ENCODE measurements at regions not wholly inside any gene's neighbourhood (a gene's known extent, or its start where the extent isn't known, plus 50 kb on each side); places are given as distances from the start of the nearest gene placed in this dataset.

DNA sequence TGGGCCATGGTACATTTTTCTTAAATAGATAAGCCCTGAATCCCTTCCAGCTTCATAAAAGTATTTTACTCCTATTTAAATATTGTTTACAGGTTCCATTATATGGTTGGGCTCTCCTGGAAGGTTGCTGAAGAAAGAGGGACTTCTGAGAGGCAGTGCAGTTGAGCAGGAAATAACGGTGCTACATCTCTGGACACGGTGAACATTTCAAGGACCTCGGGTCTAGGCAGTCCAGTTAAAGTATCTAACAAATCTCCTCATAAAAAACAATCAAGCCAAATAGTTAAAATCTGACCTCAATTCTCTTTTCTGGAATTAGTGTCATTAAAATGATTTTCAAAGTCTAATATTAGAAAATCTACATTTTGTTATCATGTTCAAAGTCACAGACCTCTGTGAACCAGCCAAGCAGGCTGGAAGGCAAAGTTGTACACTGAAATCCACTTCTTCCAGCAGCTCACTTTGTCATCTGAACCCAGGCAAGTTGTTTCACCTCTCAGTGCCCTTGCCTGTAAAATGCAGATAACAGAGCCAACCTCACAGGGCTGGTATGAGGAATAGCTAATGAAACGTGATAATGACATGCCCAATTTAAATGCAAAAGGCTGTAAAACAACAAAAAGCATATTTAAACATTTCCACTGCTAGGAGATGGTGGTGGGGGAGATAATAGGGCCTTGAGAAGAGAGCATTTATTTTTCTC is 267.0 kb upstream of the KLF3 start:
- ChIA-PET POLR2A (ENCODE audit: partially characterized antibody) (no interaction called here), CTCF (ENCODE audit: partially characterized antibody) (interaction anchor here (0.9 kb wide), 1 partner anchor 78 kb away, joined by 8 read pairs; no protein-coding TSS in a partner anchor)
- no peak overlapping the region for H2BK12ac ChIP-seq (ENCODE audit: low read depth, low read length)
- no peak overlapping the region for H3K4me2 ChIP-seq (ENCODE audit: insufficient read depth in 1 of 2, low read depth in 2 of 2, low read length in 2 of 2)
- no peak for TF ChIP-seq SIRT6 (IDR thresholded peaks at IDR 0.05; ENCODE audit: low read length)
- no peak for TF ChIP-seq HDAC2 (IDR thresholded peaks at IDR 0.05; ENCODE audit: borderline replicate concordance in 1 of 2, low read depth in 2 of 2, low read length in 2 of 2)
- TF ChIP-seq, protein P1, sequence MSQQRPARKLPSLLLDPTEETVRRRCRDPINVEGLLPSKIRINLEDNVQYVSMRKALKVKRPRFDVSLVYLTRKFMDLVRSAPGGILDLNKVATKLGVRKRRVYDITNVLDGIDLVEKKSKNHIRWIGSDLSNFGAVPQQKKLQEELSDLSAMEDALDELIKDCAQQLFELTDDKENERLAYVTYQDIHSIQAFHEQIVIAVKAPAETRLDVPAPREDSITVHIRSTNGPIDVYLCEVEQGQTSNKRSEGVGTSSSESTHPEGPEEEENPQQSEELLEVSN (IDR thresholded peaks at IDR 0.05) = no peak
- no peak for TF ChIP-seq TCF12 (IDR thresholded peaks at IDR 0.05; ENCODE audit: low read depth, low read length)
- no peak for TF ChIP-seq CBX5 (IDR thresholded peaks at IDR 0.05; ENCODE audit: low read depth, low read length)
- TF ChIP-seq CEBPB (IDR thresholded peaks at IDR 0.05; ENCODE audit: low read depth, low read length) = no peak
- no peak for TF ChIP-seq CBX8 (IDR thresholded peaks at IDR 0.05; ENCODE audit: borderline replicate concordance, low read depth, low read length)
- no peak for TF ChIP-seq CTBP2 (IDR thresholded peaks at IDR 0.05; ENCODE audit: borderline replicate concordance, insufficient read depth, insufficient read length, low read length)
- TF ChIP-seq JUND (IDR thresholded peaks at IDR 0.05; ENCODE audit: low read length) = no peak
- no peak for TF ChIP-seq POU5F1 (IDR thresholded peaks at IDR 0.05; ENCODE audit: low read depth, low read length)
- no peak for TF ChIP-seq BRCA1 (IDR thresholded peaks at IDR 0.05; ENCODE audit: low read depth, low read length)
- TF ChIP-seq NANOG (IDR thresholded peaks at IDR 0.05; ENCODE audit: insufficient read depth, low read depth, low read length, poor library complexity, severe bottlenecking) = no peak
- TF ChIP-seq PHF8 (conservative IDR thresholded peaks at IDR 0.05; ENCODE audit: low read depth, low read length) = no peak
- no peaks in the 10 kb centered on the region for H3K4me1 ChIP-seq (replicated peaks in 1 of 4; ENCODE audit: control insufficient read depth in 3 of 4, insufficient read depth in 4 of 4, low read length in 3 of 4)
- H3K9me3 ChIP-seq (ENCODE audit: insufficient read depth in 2 of 2, low read depth in 1 of 2, low read length in 1 of 2) = peaks cover 8 to 20% of the 10 kb centered on the region in 2 experiments
- H3K9ac ChIP-seq (replicated peaks in 1 of 4; ENCODE audit: extremely low read depth in 1 of 4, low read depth in 3 of 4, low read length in 3 of 4) = no peak overlapping the region
- peaks cover 0 to 3% (median 0%) of the 10 kb centered on the region in 4 experiments; a peak in 1 of 8 replicates for H3K36me3 ChIP-seq (ENCODE audit: control insufficient read depth in 2 of 4, insufficient read depth in 4 of 4, low read length in 3 of 4)
- no peak overlapping the region for H3K23ac ChIP-seq (ENCODE audit: insufficient read length)
- H2BK120ac ChIP-seq (replicated peaks; ENCODE audit: low read depth, low read length) = no peak overlapping the region
- no peak overlapping the region for H3K14ac ChIP-seq (ENCODE audit: insufficient read length)
- no peak overlapping the region for H3K4ac ChIP-seq (replicated peaks; ENCODE audit: insufficient read length, low read depth, low read length)
- FAIRE-seq (no peak), DNase-seq (ENCODE audit: low read depth in 1 of 2, low spot score in 2 of 2) (no peak)
- no peak overlapping the region for H2AK5ac ChIP-seq (ENCODE audit: low read depth, low read length)
- no peak overlapping the region for H2BK5ac ChIP-seq (ENCODE audit: low read depth, low read length)
- H3K27me3 ChIP-seq (replicated peaks in 1 of 4; ENCODE audit: control insufficient read depth in 3 of 4, extremely low read depth in 1 of 4, insufficient read depth in 3 of 4, low read length in 3 of 4) = no peaks in the 10 kb centered on the region
- no peak overlapping the region for H2AFZ ChIP-seq (ENCODE audit: low read length)
- WGBS, 2 experiments (ENCODE audit: extremely low coverage in 1 of 2, insufficient coverage in 1 of 2, insufficient read length in 1 of 2, insufficient replicate concordance in 2 of 2, low coverage in 1 of 2, low lambda C conversion rate in 2 of 2, missing lambda C conversion rate in 1 of 2) = 86% methylated on average over 4 of the region's 4 CpGs; no CpG with 5 or more reads in 1 of the 2 experiments
- H4K20me1 ChIP-seq (replicated peaks in 1 of 2; ENCODE audit: control insufficient read depth in 1 of 2, insufficient read depth in 2 of 2, low read length in 2 of 2) = no peaks in the 10 kb centered on the region
- H4K5ac ChIP-seq (ENCODE audit: insufficient read length, low read depth, low read length) = no peak overlapping the region
- no peak overlapping the region for H3K27ac ChIP-seq (ENCODE audit: low read depth, low read length)
- no peak overlapping the region for H4K8ac ChIP-seq (ENCODE audit: extremely low read depth, insufficient read depth, low read length)
- H3K18ac ChIP-seq (ENCODE audit: extremely low read depth, low read length) = no peak overlapping the region
- no peak overlapping the region for H3K4me3 ChIP-seq (ENCODE audit: extremely low read depth in 1 of 4, insufficient read depth in 2 of 4, low read depth in 3 of 4, low read length in 4 of 4)
- no peaks in the 10 kb centered on the region for H3K79me1 ChIP-seq (ENCODE audit: low read depth, low read length)
- no peaks in the 10 kb centered on the region for H3K79me2 ChIP-seq (ENCODE audit: control insufficient read depth in 1 of 2, insufficient read depth in 2 of 2, low read length in 2 of 2)
- no peak overlapping the region for H4K91ac ChIP-seq (replicated peaks; ENCODE audit: insufficient read length, low read length)
- H3K23me2 ChIP-seq (ENCODE audit: low read depth, low read length) = no peaks in the 10 kb centered on the region
- H2BK20ac ChIP-seq (ENCODE audit: low read length) = no peak overlapping the region
- H2BK15ac ChIP-seq (ENCODE audit: low read length) = no peak overlapping the region
- H3K56ac ChIP-seq (replicated peaks; ENCODE audit: insufficient read length, low read depth, low read length) = no peak overlapping the region
